GM18517 (cell line): ENCODE measurements at regions not wholly inside any gene's neighbourhood (a gene's known extent, or its start where the extent isn't known, plus 50 kb on each side); places are given as distances from the start of the nearest gene placed in this dataset.
"Not testable (repeated sequence)": the region's sequence is repeated elsewhere in the genome, so short reads cannot be mapped to it uniquely, and the experiment has no call there.

ENCODE experiments used
- ATAC-seq: cut with Tn5 transposase; IDR thresholded peaks from one replicate; pipeline ENCODE4 v1.9.1; 2021; ENCODE audit warnings: mild to moderate bottlenecking, moderate library complexity; ENCODE audit not compliant: unreplicated experiment

DNA sequence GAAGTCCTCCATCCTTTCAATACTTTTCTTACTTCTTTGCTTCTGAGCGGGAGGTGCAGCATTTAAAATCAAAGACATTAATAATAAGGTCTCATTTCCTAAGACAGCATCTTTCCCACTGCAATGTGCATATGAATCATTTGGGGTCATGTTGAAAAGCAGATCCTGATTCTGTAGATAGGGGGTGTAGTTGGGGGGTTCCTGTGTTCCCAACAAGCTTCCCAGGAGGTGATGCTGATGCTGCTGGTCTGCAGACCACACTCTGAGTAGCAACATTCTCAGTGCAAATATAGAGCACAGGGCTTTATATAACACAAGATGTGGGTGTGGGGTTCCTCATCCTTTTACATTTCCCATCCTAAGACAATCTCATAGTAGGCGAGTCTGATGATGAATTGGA lies 126.5 kb upstream of the PALM2AKAP2 start:
- ATAC-seq = no peak

- not testable (repeated sequence) for ATAC-seq
Observed at GRCh38 chr9:109663978-109664377, 116.0 kb upstream of the PALM2AKAP2 start.

GRCh38 chr9:109665736-109666135 lies 114.3 kb upstream of the PALM2AKAP2 start:
- ATAC-seq = not testable (repeated sequence)

GRCh38 chr9:109681301-109681700 lies 98.7 kb upstream of the PALM2AKAP2 start:
- no peak for ATAC-seq

GRCh38 chr9:109682227-109682626 lies 97.8 kb upstream of the PALM2AKAP2 start:
- no peak for ATAC-seq

DNA sequence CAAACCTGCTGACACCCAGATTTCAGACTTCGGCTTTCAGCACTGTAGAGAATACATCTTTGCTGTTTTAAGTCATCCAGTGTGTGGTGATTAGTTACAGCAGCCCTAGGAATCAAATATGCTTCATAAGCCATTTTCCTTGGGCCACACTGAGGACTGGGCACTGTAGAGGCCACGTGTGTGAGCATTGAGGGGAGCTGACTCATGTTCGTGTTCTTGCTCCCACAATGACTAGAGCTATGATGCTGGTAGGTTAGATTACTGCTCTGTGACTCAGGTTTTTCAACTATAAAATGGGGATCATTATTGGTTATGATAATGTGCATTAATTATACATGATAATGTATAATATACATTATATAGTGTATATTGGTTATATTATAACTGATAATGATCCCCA lies 96.5 kb upstream of the PALM2AKAP2 start:
- no peak for ATAC-seq

DNA sequence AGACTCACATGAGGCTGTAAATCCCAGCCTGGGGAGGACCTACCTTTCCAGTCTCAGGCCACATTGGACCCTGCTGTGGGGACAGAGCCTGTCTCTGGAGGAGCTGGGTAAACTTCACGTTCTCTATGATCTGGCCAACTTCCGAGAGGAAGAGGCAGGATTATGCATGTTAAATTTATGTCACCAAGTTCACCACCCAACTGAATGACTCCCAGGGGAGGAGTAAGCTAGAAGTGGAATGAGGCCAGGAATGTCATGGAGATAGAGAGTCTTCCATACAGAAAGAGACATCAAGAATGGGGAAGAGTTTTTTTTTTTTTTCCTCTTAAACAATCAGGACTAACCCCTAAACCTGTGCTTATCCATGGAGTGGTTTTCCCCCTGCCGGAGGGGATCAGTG lies 90.3 kb upstream of the PALM2AKAP2 start:
- ATAC-seq = no peak

DNA sequence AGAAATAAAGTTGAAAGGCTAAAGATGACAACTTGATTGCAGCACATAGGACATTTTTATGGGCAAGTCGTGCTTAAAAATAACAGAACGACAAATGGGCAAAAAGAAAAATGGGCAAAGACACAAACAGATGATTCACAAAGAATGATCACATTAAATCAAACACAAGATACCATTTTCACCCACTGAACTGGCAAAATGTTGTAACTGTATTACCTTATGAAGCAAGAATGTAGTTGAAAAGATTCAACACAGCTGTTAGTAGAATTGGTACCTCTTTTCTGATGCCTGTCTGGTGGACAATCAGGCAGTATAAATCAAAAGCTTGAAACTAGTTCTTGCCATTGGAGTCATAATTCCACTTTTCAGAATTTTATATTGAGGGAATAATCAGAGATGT lies 81.0 kb upstream of the PALM2AKAP2 start:
- ATAC-seq = no peak

- no peak for ATAC-seq
Observed at GRCh38 chr9:109704546-109704945, 75.5 kb upstream of the PALM2AKAP2 start.

DNA sequence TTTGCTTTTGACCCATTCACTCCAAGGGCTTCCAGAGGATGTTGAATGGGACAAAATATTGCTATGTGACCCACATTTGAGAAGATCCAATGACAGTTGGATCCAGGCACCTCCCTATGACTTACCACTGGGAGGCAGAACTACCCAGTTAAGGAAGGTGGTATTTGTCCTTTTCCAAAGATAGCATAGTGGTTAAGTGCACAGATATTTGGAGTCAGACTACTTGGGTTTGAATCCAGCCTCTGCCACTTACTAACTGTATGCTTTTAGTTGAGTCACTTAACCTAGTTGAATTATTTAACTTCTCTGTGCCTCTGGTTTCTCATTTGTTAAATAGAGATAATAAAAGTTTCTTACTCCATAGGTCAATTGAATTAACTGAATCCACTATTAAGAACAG lies 74.5 kb upstream of the PALM2AKAP2 start:
- no peak for ATAC-seq

DNA sequence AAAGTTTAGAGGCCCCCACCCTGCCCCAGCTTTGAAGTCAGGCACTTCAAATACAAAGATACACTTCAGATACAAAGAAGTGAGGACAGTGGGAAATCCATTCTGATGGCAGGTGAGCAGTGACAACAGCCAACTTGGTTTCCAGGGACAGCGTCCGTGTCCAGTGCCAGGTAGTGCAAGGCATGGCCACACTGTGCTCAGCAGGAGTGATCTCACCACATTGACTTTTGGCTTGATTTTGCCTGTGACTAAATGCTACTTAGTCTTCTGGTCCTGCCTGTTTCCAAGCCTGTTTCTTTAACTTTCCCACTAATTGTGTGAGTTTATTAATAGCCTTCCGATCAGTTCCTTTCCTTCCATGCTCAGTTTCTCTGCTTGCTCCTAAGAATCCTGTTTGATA lies 72.6 kb upstream of the PALM2AKAP2 start:
- no peak for ATAC-seq

DNA sequence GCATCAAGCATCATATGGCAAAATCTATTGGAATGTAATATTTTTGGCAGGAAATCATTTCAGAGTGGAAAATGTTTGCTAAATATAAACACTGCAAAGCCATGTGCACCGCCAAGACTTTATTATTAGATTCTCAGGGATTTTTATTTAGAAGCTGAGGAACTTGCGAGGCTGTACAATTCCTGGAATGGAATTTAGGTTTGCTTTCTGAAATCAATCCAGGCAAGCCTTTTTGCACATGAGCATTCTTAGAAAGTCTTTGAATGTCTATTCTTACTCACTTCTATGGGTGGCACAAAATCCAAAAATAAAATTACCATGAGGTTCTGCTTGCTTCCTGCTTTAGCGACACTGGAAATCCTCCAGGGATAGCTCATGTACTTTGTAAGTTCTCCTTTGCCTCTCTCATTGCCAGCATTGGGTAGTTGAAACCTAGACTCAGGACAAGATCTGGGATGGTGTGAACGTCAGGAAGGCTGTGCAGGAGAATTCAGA lies 71.5 kb upstream of the PALM2AKAP2 start:
- no peak for ATAC-seq

GRCh38 chr9:109709866-109710265 lies 70.1 kb upstream of the PALM2AKAP2 start:
- no peak for ATAC-seq

DNA sequence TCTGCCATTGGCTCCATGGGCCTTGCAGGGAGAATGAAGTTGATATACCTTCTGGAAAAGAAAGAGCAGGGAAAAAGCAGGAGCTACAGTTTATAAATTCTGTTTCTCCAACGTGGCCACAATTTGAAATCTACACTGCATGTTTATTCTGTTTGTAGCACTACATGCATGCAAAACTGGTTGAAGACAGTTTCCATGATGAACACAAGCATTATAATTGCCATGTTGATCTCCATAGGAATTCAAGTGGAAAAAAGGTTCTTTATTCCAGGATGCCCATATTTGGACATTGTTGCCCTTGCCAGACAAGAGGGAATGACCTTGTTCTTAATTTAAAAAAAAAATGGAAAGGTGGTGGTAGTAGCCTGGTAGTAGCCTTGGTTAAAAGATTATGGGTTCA lies 69.2 kb upstream of the PALM2AKAP2 start:
- ATAC-seq = no peak

- ATAC-seq = no peak
Observed at GRCh38 chr9:109715344-109715743, 64.7 kb upstream of the PALM2AKAP2 start.

DNA sequence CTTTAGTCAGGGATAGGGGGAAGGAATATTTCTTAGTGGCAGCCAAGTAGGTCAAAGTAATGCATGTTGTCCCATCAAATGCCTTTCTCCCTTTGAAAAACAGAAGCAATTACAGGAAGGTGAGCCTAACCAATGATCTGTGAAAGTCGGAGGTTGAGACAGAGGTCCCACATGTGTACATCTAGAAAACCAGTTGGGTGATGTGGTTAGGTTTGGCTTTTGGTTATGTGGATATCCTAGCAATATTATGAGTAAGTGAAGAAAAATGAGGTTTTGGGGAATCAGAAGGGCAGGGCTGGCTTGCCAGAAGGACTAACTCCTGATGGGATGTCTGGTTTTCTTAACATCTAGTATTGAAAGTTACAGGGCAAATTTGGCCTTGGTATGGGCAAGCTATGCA lies 63.4 kb upstream of the PALM2AKAP2 start:
- no peak for ATAC-seq

DNA sequence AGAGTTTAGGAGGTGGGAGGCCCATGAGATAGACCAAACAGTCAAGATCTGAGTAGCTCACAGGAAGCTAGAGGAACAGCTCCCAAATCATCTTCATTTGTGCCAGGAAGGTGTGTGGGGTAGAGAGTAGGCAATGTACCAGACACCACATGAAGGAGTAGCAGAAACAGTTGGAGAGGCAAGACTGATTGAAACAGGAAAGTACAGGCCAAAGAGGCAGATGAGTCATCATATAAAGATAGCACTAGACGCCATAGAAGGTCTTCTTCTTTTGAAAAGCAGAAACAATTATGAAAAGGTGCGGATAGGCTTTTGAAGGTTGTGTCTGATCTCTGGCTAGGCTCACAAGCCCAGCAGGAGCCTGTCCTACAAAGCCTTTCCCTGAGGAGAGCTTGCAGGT lies 62.7 kb upstream of the PALM2AKAP2 start:
- ATAC-seq = no peak

DNA sequence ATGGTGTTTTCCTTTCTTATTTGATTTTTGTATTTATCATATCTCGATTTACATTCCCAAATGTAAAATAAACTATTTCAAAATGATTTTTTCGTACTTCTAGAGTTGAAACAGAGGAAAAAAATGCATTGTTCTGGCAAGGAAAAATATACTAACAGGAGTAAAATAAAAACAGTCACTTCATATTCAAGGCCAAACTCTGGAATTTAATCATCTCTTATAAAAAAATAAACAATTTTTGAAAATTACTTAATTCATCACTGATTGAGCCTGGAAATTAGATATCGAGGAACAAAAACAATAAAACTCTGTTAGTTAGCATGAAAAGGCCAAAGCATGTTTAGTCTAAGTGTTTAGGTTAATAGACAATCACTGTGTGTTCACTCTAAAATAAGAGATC lies 61.1 kb upstream of the PALM2AKAP2 start:
- no peak for ATAC-seq

DNA sequence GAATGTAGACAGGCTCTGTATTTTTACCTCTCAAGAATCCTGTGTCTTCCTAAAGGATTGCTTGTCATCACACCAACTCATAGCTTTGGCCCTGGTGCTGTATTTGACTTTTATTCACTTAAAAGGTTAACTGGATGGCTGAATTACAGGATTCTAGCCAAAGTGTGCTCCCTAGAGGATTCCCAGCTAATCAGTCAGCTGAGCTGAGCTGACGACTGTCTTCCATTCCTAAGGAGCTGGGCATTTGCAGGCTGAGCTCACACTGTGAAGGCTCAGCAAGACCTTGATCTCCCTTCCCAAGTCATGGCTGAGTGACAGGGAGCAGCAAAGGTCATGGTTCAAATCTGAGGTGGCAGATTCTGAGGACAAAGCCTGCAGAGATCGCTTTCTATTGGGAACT lies 59.0 kb upstream of the PALM2AKAP2 start:
- ATAC-seq = no peak

- ATAC-seq = no peak
Observed at GRCh38 chr9:109722007-109722406, 58.0 kb upstream of the PALM2AKAP2 start.

DNA sequence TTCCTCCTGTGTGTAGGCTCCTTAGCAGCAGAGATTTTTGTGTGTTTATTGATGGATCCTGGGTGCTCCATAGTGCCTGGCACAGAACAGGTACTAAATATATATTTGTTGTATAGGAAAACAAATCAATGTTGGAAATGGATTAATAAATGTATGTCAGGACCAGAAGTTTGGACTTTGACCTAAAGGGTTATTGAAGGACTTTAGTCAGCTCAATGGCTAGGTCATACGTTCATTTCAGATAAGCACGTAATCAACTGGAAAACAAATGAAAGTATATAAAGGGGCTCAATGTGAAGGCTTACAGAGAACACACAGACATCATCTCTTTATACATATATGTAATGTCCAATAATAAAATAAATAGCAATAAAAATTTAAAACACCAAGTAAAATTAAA lies 56.2 kb upstream of the PALM2AKAP2 start:
- ATAC-seq = no peak

DNA sequence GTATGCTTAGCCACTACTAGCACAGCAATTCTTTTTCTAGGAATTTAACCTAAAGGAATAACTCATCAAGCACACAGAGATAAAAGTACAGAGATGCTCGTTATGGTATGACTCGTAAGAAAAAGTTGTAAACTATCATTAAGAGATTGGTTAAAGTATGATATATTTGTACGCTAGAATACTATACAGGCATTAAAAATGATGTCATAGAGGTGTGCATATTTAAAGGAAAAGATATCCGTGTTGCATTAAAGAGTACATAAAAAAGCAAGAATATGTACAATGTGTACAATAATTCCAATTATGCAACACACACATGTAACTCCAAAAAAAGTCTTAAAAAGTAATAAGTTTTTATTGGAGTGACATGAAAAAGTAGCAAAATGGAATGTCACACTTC lies 54.5 kb upstream of the PALM2AKAP2 start:
- ATAC-seq = no peak

DNA sequence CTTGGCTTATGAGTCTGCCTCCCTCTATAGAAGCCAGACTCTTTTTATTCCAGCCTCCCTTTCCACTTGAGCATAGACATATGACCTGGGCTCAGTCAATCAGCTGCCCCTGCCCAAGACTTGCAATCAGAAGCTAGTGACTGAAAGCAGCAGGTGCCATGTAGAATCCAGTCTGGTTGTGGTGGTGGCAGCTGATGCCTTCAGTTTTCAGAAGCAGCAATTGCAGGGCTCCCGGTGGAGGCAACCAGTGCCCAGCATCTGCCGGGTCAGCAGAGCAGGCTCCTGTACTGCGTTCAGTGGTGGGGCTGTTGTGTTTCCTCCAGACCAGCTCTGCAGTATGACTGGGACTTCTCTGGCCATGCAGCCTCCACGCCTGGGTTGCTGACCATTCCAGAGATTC lies 53.9 kb upstream of the PALM2AKAP2 start:
- no peak for ATAC-seq
